Panc1 (cell line): ENCODE measurements at regions not wholly inside any gene's neighbourhood (a gene's known extent, or its start where the extent isn't known, plus 50 kb on each side); places are given as distances from the start of the nearest gene placed in this dataset.
"Not testable (repeated sequence)": the region's sequence is repeated elsewhere in the genome, so short reads cannot be mapped to it uniquely, and the experiment has no call there.

Source experiments
- ATAC-seq: fragments of 200-7000 bp; cut with Tn5 transposase; 2 replicates; pipeline ENCODE4 v1.9.1; 2020; ENCODE audit warnings: mild to moderate bottlenecking, moderate library complexity
- BruUV-seq: library from RNA; stranded (reverse); fragments of 400-500 nt; replicated peaks from 2 replicates; lab custom pipeline; 2021; lab: Mats Ljungman, UMichigan
- CTCF ChIA-PET: fragments of 300-600 bp; sonication (Branson Sonifier 250); formaldehyde crosslinking; loops from one replicate; lab custom pipeline; 2022; ENCODE audit warnings: antibody characterized with exemption; lab: Charles Lee
- POLR2A ChIA-PET: fragments of 300-600 bp; sonication (Branson Sonifier 250); formaldehyde crosslinking; loops from one replicate; lab custom pipeline; 2022; ENCODE audit warnings: antibody characterized with exemption; lab: Charles Lee
- DNase-seq: peaks from one replicate; pipeline ENCODE4 v3.0.0-alpha.2; 2010; ENCODE audit warnings: low read depth, low spot score
- H3K27ac ChIP-seq: 2 replicates; pipeline ENCODE4 v1.5.1; 2011; ENCODE audit warnings: mild to moderate bottlenecking, low read length, inconsistent platforms
- H3K27me3 ChIP-seq: fragments of 200-500 bp; sonication (Bioruptor generic); 2 replicates; pipeline ENCODE4 v1.6.0; 2014; ENCODE audit warnings: low read length, inconsistent platforms; ENCODE audit not compliant: control insufficient read depth, insufficient read depth
- H3K36me3 ChIP-seq: fragments of 200-500 bp; sonication (Bioruptor generic); 2 replicates; pipeline ENCODE4 v1.5.1; 2014; ENCODE audit warnings: inconsistent platforms, mild to moderate bottlenecking, low read length, moderate library complexity; ENCODE audit not compliant: control insufficient read depth, insufficient read depth
- H3K4me1 ChIP-seq: 2 replicates; pipeline ENCODE4 v1.5.1; 2011; ENCODE audit warnings: inconsistent platforms, mild to moderate bottlenecking, low read length, moderate library complexity; ENCODE audit not compliant: control insufficient read depth, insufficient read depth
- H3K4me3 ChIP-seq, 2 experiments: 2 replicates each; pipeline ENCODE4 v1.5.1; 2011 to 2012; ENCODE audit warnings: low read depth in 2 of 2, low read length in 2 of 2, mild to moderate bottlenecking in 2 of 2, inconsistent platforms in 1 of 2, moderate library complexity in 1 of 2
- H3K9me3 ChIP-seq: fragments of 200-500 bp; sonication (Bioruptor generic); 2 replicates; pipeline ENCODE4 v1.5.1; 2014; ENCODE audit warnings: low read depth, mild to moderate bottlenecking, inconsistent platforms, low read length, moderate library complexity; ENCODE audit not compliant: control insufficient read depth, insufficient read depth
- CTCF ChIP-seq: fragments of 450-650 bp; IDR thresholded peaks from 2 replicates; pipeline ENCODE4 v1.5.1; 2017; ENCODE audit warnings: mild to moderate bottlenecking
- POLR2AphosphoS5 ChIP-seq: IDR thresholded peaks from 2 replicates; pipeline ENCODE4 v1.6.1; 2012; ENCODE audit warnings: mild to moderate bottlenecking, low read depth, low read length, moderate library complexity
- REST ChIP-seq, 2 experiments: IDR thresholded peaks; 2 replicates each; pipeline ENCODE4 v1.6.1; 2011 to 2012; ENCODE audit warnings: low read depth in 2 of 2, control low read depth in 1 of 2, low read length in 1 of 2, mild to moderate bottlenecking in 1 of 2, moderate library complexity in 1 of 2; ENCODE audit not compliant: insufficient read depth in 1 of 2
- SIN3A ChIP-seq: IDR thresholded peaks from 2 replicates; pipeline ENCODE4 v1.6.1; 2012; ENCODE audit warnings: low read depth, mild to moderate bottlenecking, low read length, moderate library complexity, borderline replicate concordance; ENCODE audit not compliant: insufficient read depth
- TCF7L2 ChIP-seq: IDR thresholded peaks from 2 replicates; pipeline ENCODE4 v1.6.1; 2011; ENCODE audit warnings: mild to moderate bottlenecking, low read depth, low read length, inconsistent platforms
- in situ Hi-C: cut with HindIII; loops from 2 replicates; pipeline ENCODE4 v1.10.0; 2016; ENCODE audit warnings: low sequenced_read_pairs, low pct_unique_long_range_greater_than_20kb
- intact Hi-C: fragments of 100-400 bp; cut with micrococcal nuclease; formaldehyde crosslinking; loops from one replicate; pipeline ENCODE4 v1.10.0; 2022; ENCODE audit not compliant: unreplicated experiment

GRCh38 chr12:107514887-107515445 is 170.6 kb upstream of the PWP1 start:
- Histone ChIP-seq H3K27ac (no peak overlapping the region), H3K4me1 (no peaks in the 10 kb centered on the region), H3K36me3 (no peaks in the 10 kb centered on the region), H3K27me3 (no peaks in the 10 kb centered on the region; the same call in 1 of the 2 replicates), H3K4me3 (no peak overlapping the region), H3K9me3 (no peaks in the 10 kb centered on the region)
- ATAC-seq (no peak), DNase-seq (no peak)
- CTCF ChIA-PET = no interaction called here
- in situ Hi-C loops (no loop called here), intact Hi-C loops (no loop called here)
- POLR2A ChIA-PET = no interaction called here
- BruUV-seq = no TSS peak
- no peak for TF ChIP-seq SIN3A
- TF ChIP-seq REST (IDR thresholded peaks at IDR 0.05; ENCODE audit: insufficient read depth in 1 of 2, low read depth in 2 of 2, low read length in 1 of 2) = no peak
- no peak for TF ChIP-seq POLR2AphosphoS5
- no peak for TF ChIP-seq TCF7L2
- no peak for TF ChIP-seq CTCF

- Histone ChIP-seq H3K27ac (no peak overlapping the region), H3K4me3 (no peak overlapping the region), H3K36me3 (no peaks in the 10 kb centered on the region), H3K27me3 (no peaks in the 10 kb centered on the region; the same call in 1 of the 2 replicates), H3K9me3 (no peaks in the 10 kb centered on the region), H3K4me1 (no peaks in the 10 kb centered on the region)
- ChIA-PET CTCF (no interaction called here), POLR2A (no interaction called here)
- DNase-seq (no peak), ATAC-seq (no peak)
- in situ Hi-C loops (no loop called here), intact Hi-C loops (no loop called here)
- BruUV-seq = no TSS peak
- TF ChIP-seq POLR2AphosphoS5 (no peak), TCF7L2 (no peak), SIN3A (no peak), CTCF (no peak), REST (IDR thresholded peaks at IDR 0.05; ENCODE audit: insufficient read depth in 1 of 2, low read depth in 2 of 2, low read length in 1 of 2) (no peak)
Measured at GRCh38 chr12:107515446-107515958, 170.1 kb upstream of the PWP1 start.

GRCh38 chr12:107517816-107518215 is 167.8 kb upstream of the PWP1 start:
- intact Hi-C loops, BruUV-seq, in situ Hi-C loops: not testable (repeated sequence)

More at GRCh38 chr12:107517816-107518215, 167.8 kb upstream of the PWP1 start:
- H3K4me3 ChIP-seq, H3K9me3 ChIP-seq, DNase-seq, H3K4me1 ChIP-seq, H3K27ac ChIP-seq, H3K27me3 ChIP-seq, H3K36me3 ChIP-seq, ATAC-seq, CTCF ChIA-PET, POLR2A ChIA-PET: not testable (repeated sequence)
